Sigmoid colon (tissue), 4 donors: ENCODE measurements at regions not wholly inside any gene's neighbourhood (a gene's known extent, or its start where the extent isn't known, plus 50 kb on each side); places are given as distances from the start of the nearest gene placed in this dataset.

Experiments
- CTCF ChIP-seq, 4 experiments: fragments of 450-650 bp in 3 of 4; fragments of 200-600 bp in 1 of 4; IDR thresholded peaks; one replicate each; pipeline ENCODE4 v1.5.1; 2016 to 2019; ENCODE audit warnings: antibody characterized with exemption in 4 of 4, mild to moderate bottlenecking in 3 of 4, moderate library complexity in 2 of 4
- POLR2AphosphoS5 ChIP-seq, 4 donors: sonication (generic); formaldehyde crosslinking; IDR thresholded peaks; one replicate each; pipeline ENCODE4 v1.6.1; 2017; ENCODE audit warnings: antibody characterized with exemption in 4 of 4

GRCh38 chr1:101483982-101484688 is 247.3 kb downstream of the S1PR1 start:
- TF ChIP-seq POLR2AphosphoS5 (IDR thresholded peaks at IDR 0.05) (no peak), CTCF (IDR thresholded peaks at IDR 0.05) (no peak)
